ENCODE measurements at regions not wholly inside any gene's neighbourhood (a gene's known extent, or its start where the extent isn't known, plus 50 kb on each side); places are given as distances from the start of the nearest gene placed in this dataset.

DNA sequence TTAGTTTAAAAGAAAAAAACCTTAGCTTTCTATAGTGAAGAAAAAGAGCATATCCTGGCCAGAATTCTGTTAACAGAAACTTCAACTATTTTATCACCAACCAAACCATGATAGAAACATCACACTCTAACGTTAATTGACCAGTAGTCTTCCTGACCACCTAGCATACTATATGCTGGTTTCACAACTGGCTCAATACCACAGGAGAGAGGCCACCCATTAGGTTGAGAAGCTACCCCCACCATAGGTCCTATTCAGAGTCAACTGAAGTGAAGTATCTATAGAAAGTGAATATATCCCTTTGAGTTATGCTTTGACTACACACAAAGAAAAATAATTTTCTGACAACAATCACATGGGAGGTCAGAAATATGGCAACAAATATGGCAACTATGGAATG lies 85.2 kb upstream of the STK17B start:
- TF ChIP-seq RAD21 (IDR thresholded peaks at IDR 0.05; ENCODE audit: low read depth): no peak
- TF ChIP-seq EGR1 (IDR thresholded peaks at IDR 0.05): no peak
- TF ChIP-seq TCF12 (IDR thresholded peaks at IDR 0.05; ENCODE audit: low read depth): no peak
- no peak for TF ChIP-seq TEAD4 (IDR thresholded peaks at IDR 0.05)

DNA sequence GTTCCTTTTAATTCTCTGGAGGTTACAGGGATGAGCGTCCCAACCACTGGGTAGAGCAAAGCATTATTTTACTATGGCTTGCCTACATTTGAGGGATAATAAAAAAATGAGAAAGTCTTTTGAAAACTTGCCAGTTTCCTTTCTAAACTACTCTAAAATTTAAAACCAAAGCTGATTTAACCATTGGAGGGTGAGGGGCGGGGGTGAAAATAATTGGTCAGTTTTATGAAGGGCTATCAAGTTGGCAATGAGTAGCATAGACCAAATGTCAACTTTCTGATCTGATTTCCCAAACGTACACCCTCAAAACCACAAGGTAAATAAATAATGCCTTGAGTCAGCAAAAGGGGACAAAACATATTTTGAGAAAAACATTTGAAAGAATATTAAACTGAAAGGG lies 85.7 kb upstream of the STK17B start:
- TF ChIP-seq TCF12 (IDR thresholded peaks at IDR 0.05; ENCODE audit: low read depth): no peak
- TF ChIP-seq TAF1 (IDR thresholded peaks at IDR 0.05; ENCODE audit: low read depth): no peak
- TF ChIP-seq, protein P1, sequence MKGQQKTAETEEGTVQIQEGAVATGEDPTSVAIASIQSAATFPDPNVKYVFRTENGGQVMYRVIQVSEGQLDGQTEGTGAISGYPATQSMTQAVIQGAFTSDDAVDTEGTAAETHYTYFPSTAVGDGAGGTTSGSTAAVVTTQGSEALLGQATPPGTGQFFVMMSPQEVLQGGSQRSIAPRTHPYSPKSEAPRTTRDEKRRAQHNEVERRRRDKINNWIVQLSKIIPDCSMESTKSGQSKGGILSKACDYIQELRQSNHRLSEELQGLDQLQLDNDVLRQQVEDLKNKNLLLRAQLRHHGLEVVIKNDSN (IDR thresholded peaks at IDR 0.05): no peak
- no peak for TF ChIP-seq TEAD4 (IDR thresholded peaks at IDR 0.05)
- TF ChIP-seq CREB1 (IDR thresholded peaks at IDR 0.05; ENCODE audit: low read depth): no peak
- TF ChIP-seq NFIC (IDR thresholded peaks at IDR 0.05): no peak
- no peak for TF ChIP-seq EP300 (IDR thresholded peaks at IDR 0.05; ENCODE audit: borderline replicate concordance)
- TF ChIP-seq, protein P2, sequence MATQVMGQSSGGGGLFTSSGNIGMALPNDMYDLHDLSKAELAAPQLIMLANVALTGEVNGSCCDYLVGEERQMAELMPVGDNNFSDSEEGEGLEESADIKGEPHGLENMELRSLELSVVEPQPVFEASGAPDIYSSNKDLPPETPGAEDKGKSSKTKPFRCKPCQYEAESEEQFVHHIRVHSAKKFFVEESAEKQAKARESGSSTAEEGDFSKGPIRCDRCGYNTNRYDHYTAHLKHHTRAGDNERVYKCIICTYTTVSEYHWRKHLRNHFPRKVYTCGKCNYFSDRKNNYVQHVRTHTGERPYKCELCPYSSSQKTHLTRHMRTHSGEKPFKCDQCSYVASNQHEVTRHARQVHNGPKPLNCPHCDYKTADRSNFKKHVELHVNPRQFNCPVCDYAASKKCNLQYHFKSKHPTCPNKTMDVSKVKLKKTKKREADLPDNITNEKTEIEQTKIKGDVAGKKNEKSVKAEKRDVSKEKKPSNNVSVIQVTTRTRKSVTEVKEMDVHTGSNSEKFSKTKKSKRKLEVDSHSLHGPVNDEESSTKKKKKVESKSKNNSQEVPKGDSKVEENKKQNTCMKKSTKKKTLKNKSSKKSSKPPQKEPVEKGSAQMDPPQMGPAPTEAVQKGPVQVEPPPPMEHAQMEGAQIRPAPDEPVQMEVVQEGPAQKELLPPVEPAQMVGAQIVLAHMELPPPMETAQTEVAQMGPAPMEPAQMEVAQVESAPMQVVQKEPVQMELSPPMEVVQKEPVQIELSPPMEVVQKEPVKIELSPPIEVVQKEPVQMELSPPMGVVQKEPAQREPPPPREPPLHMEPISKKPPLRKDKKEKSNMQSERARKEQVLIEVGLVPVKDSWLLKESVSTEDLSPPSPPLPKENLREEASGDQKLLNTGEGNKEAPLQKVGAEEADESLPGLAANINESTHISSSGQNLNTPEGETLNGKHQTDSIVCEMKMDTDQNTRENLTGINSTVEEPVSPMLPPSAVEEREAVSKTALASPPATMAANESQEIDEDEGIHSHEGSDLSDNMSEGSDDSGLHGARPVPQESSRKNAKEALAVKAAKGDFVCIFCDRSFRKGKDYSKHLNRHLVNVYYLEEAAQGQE (IDR thresholded peaks at IDR 0.05; ENCODE audit: low read depth): no peak
- no peak for TF ChIP-seq CEBPB (IDR thresholded peaks at IDR 0.05)
- no peak for TF ChIP-seq RAD21 (IDR thresholded peaks at IDR 0.05; ENCODE audit: low read depth)
- no peak for TF ChIP-seq YY1 (IDR thresholded peaks at IDR 0.05; ENCODE audit: low read depth)
- no peak for TF ChIP-seq FOXM1 (IDR thresholded peaks at IDR 0.05; ENCODE audit: borderline replicate concordance, low read depth)
- no peak for TF ChIP-seq EGR1 (IDR thresholded peaks at IDR 0.05)

DNA sequence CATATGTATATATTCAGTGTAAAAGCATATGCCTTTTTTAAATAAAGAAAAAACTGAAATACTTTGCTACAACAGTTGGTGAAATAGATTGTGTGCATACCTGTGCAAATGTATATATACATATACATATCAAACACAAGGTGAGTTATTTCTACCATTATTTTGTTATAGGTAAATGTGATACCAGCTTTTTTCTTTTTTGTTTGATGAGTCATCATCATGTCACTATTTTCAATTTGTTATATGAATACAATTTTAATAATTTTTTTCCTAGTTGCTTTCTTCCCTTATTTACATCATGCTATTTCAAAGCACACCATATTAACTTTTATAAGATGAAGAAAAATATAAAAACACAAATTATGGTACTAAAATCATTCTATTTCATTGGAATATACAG lies 87.0 kb upstream of the STK17B start:
- no peak for TF ChIP-seq TCF12 (IDR thresholded peaks at IDR 0.05; ENCODE audit: low read depth)
- TF ChIP-seq, protein P3, sequence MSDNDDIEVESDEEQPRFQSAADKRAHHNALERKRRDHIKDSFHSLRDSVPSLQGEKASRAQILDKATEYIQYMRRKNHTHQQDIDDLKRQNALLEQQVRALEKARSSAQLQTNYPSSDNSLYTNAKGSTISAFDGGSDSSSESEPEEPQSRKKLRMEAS (IDR thresholded peaks at IDR 0.05): no peak
- TF ChIP-seq, protein P2 (IDR thresholded peaks at IDR 0.05; ENCODE audit: low read depth): no peak
- no peak for TF ChIP-seq TAF1 (IDR thresholded peaks at IDR 0.05; ENCODE audit: low read depth)
- no peak for TF ChIP-seq EGR1 (IDR thresholded peaks at IDR 0.05)
- no peak for TF ChIP-seq TEAD4 (IDR thresholded peaks at IDR 0.05)
- no peak for TF ChIP-seq YY1 (IDR thresholded peaks at IDR 0.05; ENCODE audit: low read depth)
- no peak for TF ChIP-seq ZBTB7A (IDR thresholded peaks at IDR 0.05; ENCODE audit: low read depth)
- no peak for TF ChIP-seq RAD21 (IDR thresholded peaks at IDR 0.05; ENCODE audit: low read depth)
- TF ChIP-seq CEBPB (IDR thresholded peaks at IDR 0.05): no peak
- no peak for TF ChIP-seq CREB1 (IDR thresholded peaks at IDR 0.05; ENCODE audit: low read depth)
- TF ChIP-seq NFIC (IDR thresholded peaks at IDR 0.05): no peak
- TF ChIP-seq FOXM1 (IDR thresholded peaks at IDR 0.05; ENCODE audit: borderline replicate concordance, low read depth): no peak
- TF ChIP-seq EP300 (IDR thresholded peaks at IDR 0.05; ENCODE audit: borderline replicate concordance): no peak
- TF ChIP-seq, protein P1 (IDR thresholded peaks at IDR 0.05): no peak

DNA sequence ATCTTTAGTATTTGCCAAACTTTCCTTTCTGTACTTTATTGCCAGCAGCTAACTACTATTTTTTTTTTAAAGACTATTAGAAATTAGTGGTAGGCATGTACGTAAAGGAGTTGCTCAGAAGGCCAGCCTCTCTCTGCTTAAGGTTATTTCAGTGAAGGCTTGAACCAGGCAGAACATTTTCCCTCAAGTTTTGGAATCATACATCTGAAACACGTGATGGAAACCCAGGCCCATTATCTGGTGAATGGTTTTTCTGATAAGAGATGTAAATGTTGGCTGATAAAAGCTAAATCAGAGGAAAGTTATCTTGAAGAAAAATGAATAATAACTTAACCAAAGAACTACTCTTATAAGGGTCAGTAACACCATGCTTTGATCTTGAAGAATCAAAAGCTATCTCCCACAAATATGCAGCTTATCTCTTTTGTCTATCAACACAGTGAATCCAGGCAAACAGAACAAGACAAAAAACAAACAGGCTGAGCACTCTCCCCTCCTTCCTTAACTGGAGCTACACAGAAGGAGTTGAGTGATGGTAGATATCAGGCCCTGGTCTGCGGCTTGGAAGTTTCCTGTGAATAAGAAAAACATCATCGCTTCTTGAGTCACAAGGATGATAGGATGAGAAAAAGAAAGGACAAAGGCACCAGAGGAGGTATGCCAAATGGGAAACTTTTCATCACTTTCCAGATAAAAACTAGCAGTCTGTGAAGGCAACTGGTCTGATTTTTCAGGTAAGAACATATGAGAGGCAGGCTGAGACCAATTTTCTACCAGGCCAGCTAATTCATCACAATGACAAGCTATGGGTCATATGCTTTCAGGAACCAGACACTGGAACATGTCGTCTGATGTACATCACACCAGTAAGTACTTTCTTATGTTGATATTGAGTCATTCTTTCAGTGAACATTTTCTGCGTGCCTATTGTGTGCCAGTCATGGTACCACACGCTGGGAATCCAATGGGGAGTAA lies 88.4 kb upstream of the STK17B start:
- TF ChIP-seq TAF1 (IDR thresholded peaks at IDR 0.05; ENCODE audit: low read depth) (no peak), ZBTB7A (IDR thresholded peaks at IDR 0.05; ENCODE audit: low read depth) (no peak), EP300 (IDR thresholded peaks at IDR 0.05; ENCODE audit: borderline replicate concordance) (no peak), NFIC (IDR thresholded peaks at IDR 0.05) (no peak), EGR1 (IDR thresholded peaks at IDR 0.05) (no peak), TEAD4 (IDR thresholded peaks at IDR 0.05) (no peak), CREB1 (IDR thresholded peaks at IDR 0.05; ENCODE audit: low read depth) (no peak), FOXM1 (IDR thresholded peaks at IDR 0.05; ENCODE audit: borderline replicate concordance, low read depth) (no peak), TCF12 (IDR thresholded peaks at IDR 0.05; ENCODE audit: low read depth) (no peak), CEBPB (IDR thresholded peaks at IDR 0.05) (no peak), YY1 (IDR thresholded peaks at IDR 0.05; ENCODE audit: low read depth) (no peak), RAD21 (IDR thresholded peaks at IDR 0.05; ENCODE audit: low read depth) (no peak)
- TF ChIP-seq, protein P2 (IDR thresholded peaks at IDR 0.05; ENCODE audit: low read depth): no peak
- TF ChIP-seq, protein P3 (IDR thresholded peaks at IDR 0.05): no peak
- TF ChIP-seq, protein P1 (IDR thresholded peaks at IDR 0.05): no peak
